ENCODE measurements at regions not wholly inside any gene's neighbourhood (a gene's known extent, or its start where the extent isn't known, plus 50 kb on each side); places are given as distances from the start of the nearest gene placed in this dataset.

GRCh38 chr3:144380849-144381248 is 409.2 kb downstream of the DIPK2A start:
- no peaks in the 10 kb centered on the region for H3K9me3 ChIP-seq (ENCODE audit: low read length)
- H3K27ac ChIP-seq (ENCODE audit: low read depth, low read length): no peak overlapping the region
- no peak overlapping the region for H3K4me3 ChIP-seq (ENCODE audit: low read length)
- H3K27me3 Mint-ChIP-seq: peaks cover 0 to 1% of the 10 kb centered on the region in 2 donors
- no peak overlapping the region for H3K4me3 Mint-ChIP-seq
- no peaks in the 10 kb centered on the region for H3K36me3 ChIP-seq (ENCODE audit: insufficient read depth, low read length)
- ChIA-PET CTCF (no interaction called here), POLR2A (no interaction called here)
- H3K9me3 Mint-ChIP-seq: peaks cover 0 to 3% (median 0%) of the 10 kb centered on the region in 5 donors
- H3K36me3 Mint-ChIP-seq: no peaks in the 10 kb centered on the region
- no peak overlapping the region for H3K27ac Mint-ChIP-seq
- H3K4me1 ChIP-seq (ENCODE audit: insufficient read depth, low read length): no peaks in the 10 kb centered on the region
- DNase-seq: no peak
- no peaks in the 10 kb centered on the region for H3K27me3 ChIP-seq (ENCODE audit: insufficient read depth, low read length, poor library complexity, severe bottlenecking)
- H3K4me1 Mint-ChIP-seq: no peaks in the 10 kb centered on the region

- no peak overlapping the region for H3K27ac ChIP-seq (ENCODE audit: low read depth, low read length)
- H3K4me3 ChIP-seq (ENCODE audit: low read length): no peak overlapping the region
- no peaks in the 10 kb centered on the region for H3K9me3 ChIP-seq (ENCODE audit: low read length)
- Mint-ChIP-seq H3K4me3 (no peak overlapping the region), H3K36me3 (no peaks in the 10 kb centered on the region), H3K27me3 (peaks cover 0 to 1% of the 10 kb centered on the region in 2 donors), H3K4me1 (no peaks in the 10 kb centered on the region), H3K27ac (no peak overlapping the region), H3K9me3 (peaks cover 0 to 5% (median 0%) of the 10 kb centered on the region in 5 donors)
- ChIA-PET POLR2A (no interaction called here), CTCF (no interaction called here)
- H3K4me1 ChIP-seq (ENCODE audit: insufficient read depth, low read length): no peaks in the 10 kb centered on the region
- no peaks in the 10 kb centered on the region for H3K27me3 ChIP-seq (ENCODE audit: insufficient read depth, low read length, poor library complexity, severe bottlenecking)
- no peak for DNase-seq
- no peaks in the 10 kb centered on the region for H3K36me3 ChIP-seq (ENCODE audit: insufficient read depth, low read length)
Measured at GRCh38 chr3:144381607-144382006, 410.0 kb downstream of the DIPK2A start.

- H3K9me3 Mint-ChIP-seq: peaks cover 0 to 4% (median 0%) of the 10 kb centered on the region in 5 donors
- no peaks in the 10 kb centered on the region for H3K9me3 ChIP-seq (ENCODE audit: low read length)
- peaks cover 0 to 1% of the 10 kb centered on the region in 2 donors for H3K27me3 Mint-ChIP-seq
- DNase-seq: no peak
- no peak overlapping the region for H3K27ac Mint-ChIP-seq
- POLR2A ChIA-PET: no interaction called here
- H3K36me3 Mint-ChIP-seq: no peaks in the 10 kb centered on the region
- no peaks in the 10 kb centered on the region for H3K36me3 ChIP-seq (ENCODE audit: insufficient read depth, low read length)
- H3K4me1 ChIP-seq (ENCODE audit: insufficient read depth, low read length): no peaks in the 10 kb centered on the region
- CTCF ChIA-PET: no interaction called here
- H3K4me3 Mint-ChIP-seq: no peak overlapping the region
- H3K27ac ChIP-seq (ENCODE audit: low read depth, low read length): no peak overlapping the region
- no peaks in the 10 kb centered on the region for H3K27me3 ChIP-seq (ENCODE audit: insufficient read depth, low read length, poor library complexity, severe bottlenecking)
- no peak overlapping the region for H3K4me3 ChIP-seq (ENCODE audit: low read length)
- no peaks in the 10 kb centered on the region for H3K4me1 Mint-ChIP-seq
Measured at GRCh38 chr3:144384241-144384979, 412.8 kb downstream of the DIPK2A start.

- no peak overlapping the region for H3K4me3 Mint-ChIP-seq
- H3K27me3 Mint-ChIP-seq: no peaks in the 10 kb centered on the region
- CTCF ChIA-PET: interaction anchor here (1.4 kb wide), 1 partner anchor 14 kb away, joined by 3 read pairs; no protein-coding TSS in a partner anchor
Measured at GRCh38 chr3:144390786-144391185, 419.2 kb downstream of the DIPK2A start.

GRCh38 chr3:144391236-144391635 is 419.6 kb downstream of the DIPK2A start:
- no peaks in the 10 kb centered on the region for H3K27me3 Mint-ChIP-seq
- Histone ChIP-seq H3K9me3 (ENCODE audit: low read length) (no peaks in the 10 kb centered on the region), H3K36me3 (ENCODE audit: insufficient read depth, low read length) (no peaks in the 10 kb centered on the region), H3K4me3 (ENCODE audit: low read length) (no peak overlapping the region), H3K27ac (ENCODE audit: low read depth, low read length) (no peak overlapping the region), H3K27me3 (ENCODE audit: insufficient read depth, low read length, poor library complexity, severe bottlenecking) (no peaks in the 10 kb centered on the region), H3K4me1 (ENCODE audit: insufficient read depth, low read length) (no peaks in the 10 kb centered on the region)
- ChIA-PET POLR2A (no interaction called here), CTCF (interaction anchor here (1.4 kb wide), 1 partner anchor 14 kb away, joined by 3 read pairs; no protein-coding TSS in a partner anchor)
- H3K36me3 Mint-ChIP-seq: no peaks in the 10 kb centered on the region
- DNase-seq: no peak
- H3K4me1 Mint-ChIP-seq: no peaks in the 10 kb centered on the region
- H3K4me3 Mint-ChIP-seq: no peak overlapping the region
- H3K9me3 Mint-ChIP-seq: peaks cover 0 to 6% (median 2%) of the 10 kb centered on the region in 5 donors
- no peak overlapping the region for H3K27ac Mint-ChIP-seq

More at GRCh38 chr3:144390786-144391185, 419.2 kb downstream of the DIPK2A start:
- POLR2A ChIA-PET: no interaction called here
- no peaks in the 10 kb centered on the region for H3K36me3 ChIP-seq (ENCODE audit: insufficient read depth, low read length)
- Mint-ChIP-seq H3K36me3 (no peaks in the 10 kb centered on the region), H3K27ac (no peak overlapping the region), H3K4me1 (no peaks in the 10 kb centered on the region), H3K9me3 (peaks cover 0 to 3% (median 2%) of the 10 kb centered on the region in 5 donors)
- H3K27me3 ChIP-seq (ENCODE audit: insufficient read depth, low read length, poor library complexity, severe bottlenecking): no peaks in the 10 kb centered on the region
- H3K27ac ChIP-seq (ENCODE audit: low read depth, low read length): no peak overlapping the region
- no peaks in the 10 kb centered on the region for H3K9me3 ChIP-seq (ENCODE audit: low read length)
- H3K4me1 ChIP-seq (ENCODE audit: insufficient read depth, low read length): no peaks in the 10 kb centered on the region
- H3K4me3 ChIP-seq (ENCODE audit: low read length): no peak overlapping the region
- DNase-seq: no peak

- H3K4me3 ChIP-seq (ENCODE audit: low read length): no peak overlapping the region
- Mint-ChIP-seq H3K9me3 (peaks cover 6 to 20% (median 9%) of the 10 kb centered on the region in 5 donors), H3K27me3 (no peaks in the 10 kb centered on the region), H3K4me3 (no peak overlapping the region), H3K36me3 (no peaks in the 10 kb centered on the region), H3K4me1 (no peaks in the 10 kb centered on the region), H3K27ac (no peak overlapping the region)
- DNase-seq: no peak
- no peaks in the 10 kb centered on the region for H3K9me3 ChIP-seq (ENCODE audit: low read length)
- H3K36me3 ChIP-seq (ENCODE audit: insufficient read depth, low read length): no peaks in the 10 kb centered on the region
- POLR2A ChIA-PET: no interaction called here
- H3K4me1 ChIP-seq (ENCODE audit: insufficient read depth, low read length): no peaks in the 10 kb centered on the region
- H3K27me3 ChIP-seq (ENCODE audit: insufficient read depth, low read length, poor library complexity, severe bottlenecking): no peaks in the 10 kb centered on the region
- CTCF ChIA-PET: no interaction called here
- no peak overlapping the region for H3K27ac ChIP-seq (ENCODE audit: low read depth, low read length)
Measured at GRCh38 chr3:144394032-144394431, 422.4 kb downstream of the DIPK2A start.

GRCh38 chr3:144402430-144402829 is 430.8 kb downstream of the DIPK2A start:
- Histone ChIP-seq H3K36me3 (ENCODE audit: insufficient read depth, low read length) (no peaks in the 10 kb centered on the region), H3K4me3 (ENCODE audit: low read length) (no peak overlapping the region), H3K9me3 (ENCODE audit: low read length) (no peaks in the 10 kb centered on the region), H3K27me3 (ENCODE audit: insufficient read depth, low read length, poor library complexity, severe bottlenecking) (no peaks in the 10 kb centered on the region), H3K27ac (ENCODE audit: low read depth, low read length) (no peak overlapping the region), H3K4me1 (ENCODE audit: insufficient read depth, low read length) (no peaks in the 10 kb centered on the region)
- Mint-ChIP-seq H3K9me3 (peaks cover 21 to 35% (median 24%) of the 10 kb centered on the region in 5 donors), H3K4me1 (no peaks in the 10 kb centered on the region), H3K27me3 (no peaks in the 10 kb centered on the region), H3K36me3 (no peaks in the 10 kb centered on the region), H3K27ac (no peak overlapping the region), H3K4me3 (no peak overlapping the region)
- ChIA-PET POLR2A (no interaction called here), CTCF (no interaction called here)
- no peak for DNase-seq

GRCh38 chr3:144403040-144403457 is 431.4 kb downstream of the DIPK2A start:
- no peaks in the 10 kb centered on the region for H3K27me3 ChIP-seq (ENCODE audit: insufficient read depth, low read length, poor library complexity, severe bottlenecking)
- H3K4me3 ChIP-seq (ENCODE audit: low read length): no peak overlapping the region
- H3K9me3 ChIP-seq (ENCODE audit: low read length): no peaks in the 10 kb centered on the region
- Mint-ChIP-seq H3K27ac (no peak overlapping the region), H3K9me3 (peaks cover 15 to 30% (median 22%) of the 10 kb centered on the region in 5 donors), H3K27me3 (no peaks in the 10 kb centered on the region), H3K36me3 (no peaks in the 10 kb centered on the region), H3K4me1 (no peaks in the 10 kb centered on the region), H3K4me3 (no peak overlapping the region)
- H3K36me3 ChIP-seq (ENCODE audit: insufficient read depth, low read length): no peaks in the 10 kb centered on the region
- no peaks in the 10 kb centered on the region for H3K4me1 ChIP-seq (ENCODE audit: insufficient read depth, low read length)
- ChIA-PET POLR2A (no interaction called here), CTCF (no interaction called here)
- H3K27ac ChIP-seq (ENCODE audit: low read depth, low read length): no peak overlapping the region
- DNase-seq: no peak

Measured in CD8-positive, alpha-beta memory T cell (primary cell).